NT2/D1 (cell line): ENCODE measurements at regions not wholly inside any gene's neighbourhood (a gene's known extent, or its start where the extent isn't known, plus 50 kb on each side); places are given as distances from the start of the nearest gene placed in this dataset.

Experiments
- DNase-seq: peaks from one replicate; pipeline ENCODE4 v3.0.0-alpha.2; 2011; ENCODE audit warnings: low read depth, low spot score
- H3K27me3 ChIP-seq: 2 replicates; pipeline ENCODE4 v1.6.0; 2011; ENCODE audit warnings: mild to moderate bottlenecking; ENCODE audit not compliant: insufficient read length, insufficient read depth
- H3K36me3 ChIP-seq: 2 replicates; pipeline ENCODE4 v1.6.1; 2011; ENCODE audit warnings: mild to moderate bottlenecking, low read length, mixed read lengths; ENCODE audit not compliant: insufficient read depth, insufficient read length
- H3K4me1 ChIP-seq: 2 replicates; pipeline ENCODE4 v1.5.1; 2011; ENCODE audit not compliant: insufficient read depth, insufficient read length
- H3K4me3 ChIP-seq: 2 replicates; pipeline ENCODE4 v1.5.1; 2011; ENCODE audit warnings: low read depth; ENCODE audit not compliant: insufficient read length
- H3K9ac ChIP-seq: 2 replicates; pipeline ENCODE4 v1.6.0; 2011; ENCODE audit warnings: low read depth; ENCODE audit not compliant: insufficient read length
- H3K9me3 ChIP-seq: 2 replicates; pipeline ENCODE4 v1.5.1; 2011; ENCODE audit warnings: mild to moderate bottlenecking, low read length; ENCODE audit not compliant: insufficient read depth
- SUZ12 ChIP-seq: IDR thresholded peaks from 2 replicates; pipeline ENCODE4 v1.6.1; 2011; ENCODE audit not compliant: insufficient read length, insufficient read depth; ENCODE audit errors: extremely low read depth
- YY1 ChIP-seq: IDR thresholded peaks from 2 replicates; pipeline ENCODE4 v1.6.1; 2011; ENCODE audit not compliant: insufficient read length, insufficient read depth
- ZNF274 ChIP-seq: IDR thresholded peaks from 2 replicates; pipeline ENCODE4 v1.6.1; 2011; ENCODE audit warnings: mild to moderate bottlenecking, low read depth, low read length

DNA sequence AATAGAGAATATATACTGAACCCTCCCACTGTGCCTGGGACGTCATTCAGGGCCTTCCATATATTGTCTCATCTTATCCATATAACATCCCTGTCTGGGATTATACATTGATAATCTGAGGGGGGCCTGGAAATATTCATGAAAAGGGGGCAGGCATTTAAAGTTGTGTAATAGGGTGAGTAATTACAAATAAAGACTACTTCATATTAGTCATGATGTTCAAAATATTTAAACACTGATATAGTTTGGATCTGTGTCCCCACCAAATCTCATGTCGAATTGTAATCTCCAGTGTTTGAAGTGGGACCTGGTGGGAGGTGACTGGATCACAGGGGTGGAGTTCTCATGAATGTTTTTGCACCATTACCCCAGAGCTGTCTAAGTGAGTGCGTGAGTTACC, 97.8 kb downstream of the AQP9 start:
- Histone ChIP-seq H3K36me3 (no peaks in the 10 kb centered on the region), H3K27me3 (no peaks in the 10 kb centered on the region), H3K9ac (no peak overlapping the region), H3K9me3 (peaks cover 5% of the 10 kb centered on the region; the same call in 1 of the 2 replicates), H3K4me1 (no peaks in the 10 kb centered on the region), H3K4me3 (no peak overlapping the region)
- TF ChIP-seq ZNF274: no peak
- no peak for TF ChIP-seq YY1
- no peak for TF ChIP-seq SUZ12
- DNase-seq: no peak

DNA sequence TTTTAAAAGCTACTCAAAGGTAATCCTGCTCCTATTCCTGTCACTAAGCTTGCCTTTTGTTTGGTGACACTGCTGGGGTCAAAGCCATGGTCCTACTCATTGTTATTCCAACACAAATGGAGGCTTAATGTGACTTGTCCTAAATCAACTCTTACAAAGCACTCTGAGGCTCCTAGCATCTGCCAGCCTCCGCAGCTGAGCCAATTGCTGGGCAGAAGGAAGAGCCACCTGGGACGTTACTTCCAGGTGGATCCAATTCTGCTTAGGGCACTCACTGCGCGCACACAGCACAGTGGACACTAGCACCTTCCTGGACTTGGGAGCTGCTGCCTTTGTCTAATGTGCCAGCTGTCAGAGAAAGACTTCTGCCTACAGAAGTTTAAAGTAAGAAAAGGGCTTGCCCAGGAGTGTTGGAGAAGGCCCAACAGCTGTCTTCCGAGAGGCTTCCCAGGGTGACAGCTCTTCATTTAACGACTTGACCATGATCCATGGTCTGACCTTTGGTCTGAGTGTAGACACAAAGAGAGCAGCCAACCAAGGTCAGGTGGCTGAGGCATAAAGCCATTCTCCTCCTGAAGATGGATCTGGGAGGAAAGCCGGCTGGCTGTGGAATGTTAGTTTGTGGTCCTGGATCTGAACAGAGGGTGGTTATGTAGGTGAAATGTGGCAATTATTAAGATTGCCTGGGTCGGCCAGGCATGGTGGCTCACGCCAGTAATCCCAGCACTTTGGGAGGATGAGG, 102.2 kb downstream of the AQP9 start:
- TF ChIP-seq YY1: no peak
- no peak for TF ChIP-seq SUZ12
- no peak for TF ChIP-seq ZNF274
- no peak overlapping the region for H3K9ac ChIP-seq
- H3K9me3 ChIP-seq: peaks cover 5% of the 10 kb centered on the region; the same call in 1 of the 2 replicates
- no peaks in the 10 kb centered on the region for H3K36me3 ChIP-seq
- H3K4me1 ChIP-seq: no peaks in the 10 kb centered on the region
- H3K27me3 ChIP-seq: no peaks in the 10 kb centered on the region
- DNase-seq: no peak
- no peak overlapping the region for H3K4me3 ChIP-seq

DNA sequence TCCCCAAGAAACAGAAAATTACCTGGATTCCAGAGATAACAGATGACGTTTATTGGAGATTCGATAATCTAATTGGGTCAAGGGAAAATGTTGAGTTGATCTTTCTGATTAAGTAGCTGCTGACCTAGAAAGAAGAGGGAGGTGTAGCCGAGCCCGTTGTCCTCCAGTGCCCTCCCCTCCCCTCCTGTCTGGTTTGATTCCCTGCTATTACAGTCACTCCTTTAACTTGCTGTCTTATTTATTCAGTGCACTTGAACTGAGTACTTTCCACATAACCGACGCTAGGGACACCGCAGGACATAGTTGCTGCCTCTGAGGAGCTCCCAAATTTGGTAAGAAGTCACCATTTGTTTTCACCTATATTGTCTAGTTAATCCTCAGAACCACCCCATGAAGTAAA, 103.7 kb downstream of the AQP9 start:
- no peaks in the 10 kb centered on the region for H3K27me3 ChIP-seq
- no peaks in the 10 kb centered on the region for H3K4me1 ChIP-seq
- TF ChIP-seq YY1 (no peak), SUZ12 (no peak), ZNF274 (no peak)
- no peak overlapping the region for H3K4me3 ChIP-seq
- DNase-seq: no peak
- no peak overlapping the region for H3K9ac ChIP-seq
- peaks cover 5% of the 10 kb centered on the region; the same call in 1 of the 2 replicates for H3K9me3 ChIP-seq
- no peaks in the 10 kb centered on the region for H3K36me3 ChIP-seq

DNA sequence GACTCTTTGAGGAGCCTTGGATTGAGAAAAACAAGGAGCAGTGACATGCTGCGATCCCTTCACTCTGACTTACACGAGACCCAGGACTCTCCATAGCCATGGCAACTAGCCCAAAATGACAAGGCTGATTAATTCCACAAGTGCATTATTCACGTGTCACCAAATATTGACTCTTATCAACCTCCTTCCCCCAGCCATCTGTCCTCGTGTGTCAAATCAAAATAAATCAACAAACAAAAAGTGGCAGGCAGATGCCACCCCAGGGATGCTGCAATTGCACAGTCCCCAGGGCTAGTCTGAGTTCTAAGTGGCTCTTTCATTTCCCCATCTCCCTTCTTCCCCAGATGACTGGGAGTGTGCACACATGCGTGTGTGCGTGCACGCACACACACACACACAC, 104.9 kb downstream of the AQP9 start:
- Histone ChIP-seq H3K9ac (no peak overlapping the region), H3K36me3 (no peaks in the 10 kb centered on the region), H3K4me3 (no peak overlapping the region)

DNA sequence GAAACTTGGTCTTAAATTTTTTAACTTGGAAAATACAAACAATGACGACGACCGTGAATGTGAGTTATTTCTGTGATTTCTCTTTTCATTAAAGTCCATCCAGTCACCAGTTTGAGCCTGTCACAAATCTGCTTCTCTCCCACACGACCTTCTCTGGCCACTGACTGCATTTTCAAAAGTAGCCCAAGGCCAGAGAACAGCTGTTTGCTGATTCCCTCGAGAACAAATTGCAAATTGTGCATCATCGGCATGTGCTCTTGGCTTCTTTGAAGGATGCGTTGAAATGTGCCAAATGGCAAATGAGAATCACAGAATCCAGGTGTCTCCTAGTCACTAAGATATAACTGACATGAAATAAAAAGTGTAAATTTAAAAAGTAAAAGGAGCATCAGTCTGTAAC, 106.4 kb downstream of the AQP9 start:
- Histone ChIP-seq H3K4me3 (no peak overlapping the region), H3K4me1 (peaks cover 6% of the 10 kb centered on the region), H3K9ac (no peak overlapping the region), H3K36me3 (no peaks in the 10 kb centered on the region), H3K27me3 (no peaks in the 10 kb centered on the region), H3K9me3 (no peaks in the 10 kb centered on the region)
- TF ChIP-seq ZNF274 (no peak), SUZ12 (no peak), YY1 (no peak)
- no peak for DNase-seq

More for the DNA sequence above, 104.9 kb downstream of the AQP9 start:
- Histone ChIP-seq H3K27me3 (no peaks in the 10 kb centered on the region), H3K9me3 (no peaks in the 10 kb centered on the region), H3K4me1 (peaks cover under 1% of the 10 kb centered on the region)
- TF ChIP-seq YY1 (no peak), ZNF274 (no peak), SUZ12 (no peak)
- no peak for DNase-seq

DNA sequence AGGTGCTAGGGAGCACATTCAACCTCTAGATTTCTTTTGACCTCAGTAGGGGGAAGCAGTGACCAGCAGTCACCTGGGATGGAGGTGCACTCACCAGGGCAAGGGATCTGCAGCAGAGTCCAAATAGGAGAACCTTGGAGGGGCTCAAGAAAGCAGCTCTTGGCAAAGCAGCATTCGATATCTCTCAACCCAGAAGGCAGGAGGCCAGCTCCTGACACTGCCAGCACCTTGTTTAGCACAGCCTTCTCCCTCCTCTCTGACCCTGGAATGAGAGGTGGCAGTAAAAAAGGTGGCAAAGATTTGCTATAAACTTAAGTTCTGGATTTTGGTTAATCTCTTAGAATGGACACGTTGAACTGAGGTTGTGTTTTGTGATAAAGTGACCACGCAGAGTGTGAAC, 107.9 kb downstream of the AQP9 start:
- Histone ChIP-seq H3K9me3 (no peaks in the 10 kb centered on the region), H3K4me3 (no peak overlapping the region), H3K9ac (no peak overlapping the region), H3K36me3 (no peaks in the 10 kb centered on the region), H3K27me3 (no peaks in the 10 kb centered on the region), H3K4me1 (peaks cover 6% of the 10 kb centered on the region)
- DNase-seq: no peak
- TF ChIP-seq ZNF274: no peak
- no peak for TF ChIP-seq SUZ12
- TF ChIP-seq YY1: no peak

DNA sequence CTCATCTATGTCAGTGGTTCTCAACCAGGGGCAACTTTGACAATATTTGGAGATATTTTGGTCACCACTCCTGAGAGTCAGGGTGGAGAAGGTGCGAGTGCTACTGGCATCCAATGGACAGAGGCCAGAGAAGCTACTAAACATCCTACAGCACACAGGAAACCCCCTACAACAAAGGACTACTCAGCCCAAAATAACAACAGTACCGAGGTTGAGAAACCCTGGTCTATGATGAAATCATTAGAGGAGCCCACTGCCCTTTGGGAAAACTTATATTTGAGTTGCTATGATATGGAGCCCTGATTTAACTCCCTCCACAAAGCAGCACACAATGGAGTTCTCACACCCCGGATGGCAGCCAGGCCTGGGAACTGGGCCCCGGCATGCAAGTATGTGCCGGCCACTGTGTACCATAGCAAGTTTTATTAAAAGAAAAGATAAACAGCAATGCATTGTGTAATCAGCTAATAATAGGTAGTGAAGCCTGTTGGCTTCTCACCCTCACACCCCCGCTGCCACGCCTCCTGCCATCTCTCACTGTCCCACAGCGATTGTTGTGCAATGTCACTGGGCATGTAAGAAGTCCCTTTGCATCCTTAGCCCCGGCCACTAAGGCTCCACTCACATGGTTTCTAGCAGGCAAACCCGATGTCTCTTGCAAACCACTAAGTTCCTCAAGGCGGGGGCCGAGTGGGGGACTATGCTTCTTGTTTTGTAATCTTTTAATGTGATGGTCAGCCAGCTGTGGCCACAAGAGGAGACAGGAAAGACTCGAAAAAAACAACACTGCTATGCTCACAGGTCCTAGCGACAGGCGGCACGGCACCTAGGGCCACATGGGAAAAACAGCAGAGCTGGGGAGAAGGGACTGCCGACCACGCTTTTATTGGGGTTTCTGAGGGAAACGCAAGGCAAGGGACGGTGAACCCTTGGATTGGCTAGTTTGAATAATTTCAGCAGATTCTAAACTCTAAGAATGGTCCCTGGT, 110.0 kb downstream of the AQP9 start:
- Histone ChIP-seq H3K36me3 (no peaks in the 10 kb centered on the region), H3K9me3 (no peaks in the 10 kb centered on the region), H3K9ac (no peak overlapping the region), H3K4me1 (peaks cover 6% of the 10 kb centered on the region), H3K4me3 (no peak overlapping the region), H3K27me3 (no peaks in the 10 kb centered on the region)
- TF ChIP-seq YY1: no peak
- TF ChIP-seq SUZ12: no peak
- TF ChIP-seq ZNF274: no peak
- DNase-seq: no peak
